ENCODE measurements at regions not wholly inside any gene's neighbourhood (a gene's known extent, or its start where the extent isn't known, plus 50 kb on each side); places are given as distances from the start of the nearest gene placed in this dataset.

DNA sequence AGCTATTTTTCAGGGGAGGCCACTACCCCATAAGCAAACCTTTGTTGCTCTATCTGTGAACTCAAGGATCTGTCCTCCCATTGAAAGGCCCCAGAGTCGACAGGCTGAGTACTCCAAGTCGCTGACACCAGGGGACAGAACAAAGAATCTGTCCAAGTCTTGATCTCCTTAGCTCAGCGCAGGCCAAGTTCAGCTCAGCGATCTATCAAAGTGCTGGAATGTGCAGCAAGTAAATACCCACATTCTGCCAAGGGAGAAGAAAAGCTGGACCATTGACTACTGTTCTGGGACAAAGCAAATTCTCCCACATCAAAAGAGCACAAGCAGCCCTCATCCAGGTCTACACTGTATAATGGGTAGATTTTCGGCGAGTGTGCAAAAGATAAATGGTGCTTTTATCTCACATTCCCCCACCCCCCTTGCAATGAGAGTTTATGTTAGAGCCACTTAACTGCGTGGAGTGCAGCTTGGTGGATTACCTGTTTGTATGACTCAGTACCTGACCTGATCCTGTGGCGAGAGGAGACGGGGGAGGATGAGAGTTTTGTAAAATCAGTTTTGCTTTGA, 391.7 kb upstream of the SGCG start:
- peaks cover 2% of the 10 kb centered on the region; the same call in 1 of the 2 replicates for H3K27me3 Mint-ChIP-seq (ENCODE audit: low read depth)
- no peak overlapping the region for H3K4me3 Mint-ChIP-seq
- Histone ChIP-seq H3K18ac (ENCODE audit: insufficient read length, low read depth, low read length) (no peak overlapping the region), H4K91ac (ENCODE audit: insufficient read length, low read depth, low read length) (no peak overlapping the region), H3K56ac (ENCODE audit: insufficient read length, low read depth, low read length) (no peak overlapping the region), H3K27ac (ENCODE audit: insufficient read length, low read depth, low read length) (no peak overlapping the region), H3K27me3 (ENCODE audit: insufficient read depth, low read length) (no peaks in the 10 kb centered on the region; the same call in 1 of the 2 replicates), H3K79me2 (ENCODE audit: insufficient read depth, low read length) (no peaks in the 10 kb centered on the region), H3K23ac (ENCODE audit: insufficient read length, low read depth, low read length) (no peak overlapping the region), H3K23me2 (ENCODE audit: insufficient read length, low read depth, low read length, poor library complexity, severe bottlenecking) (no peaks in the 10 kb centered on the region), H2BK5ac (ENCODE audit: insufficient read length, low read length) (no peak overlapping the region), H2BK120ac (ENCODE audit: low read depth, low read length, poor library complexity, severe bottlenecking) (no peak overlapping the region), H3K9me3 (ENCODE audit: control insufficient read depth, low read depth, low read length) (no peaks in the 10 kb centered on the region), H3K4me2 (ENCODE audit: insufficient read depth, insufficient read length, low read length) (no peak overlapping the region), H3K4me1 (ENCODE audit: insufficient read depth, low read length) (no peaks in the 10 kb centered on the region), H2BK12ac (ENCODE audit: insufficient read length, low read depth, low read length) (no peak overlapping the region), H3K4ac (ENCODE audit: low read depth, low read length) (no peak overlapping the region), H3T11ph (ENCODE audit: low read length) (no peak overlapping the region), H4K5ac (ENCODE audit: insufficient read length, low read depth, low read length) (no peak overlapping the region), H2AK5ac (ENCODE audit: insufficient read length, low read length) (no peak overlapping the region), H3K79me1 (ENCODE audit: insufficient read depth, low read depth, low read length, poor library complexity, severe bottlenecking) (no peaks in the 10 kb centered on the region), H3K9ac (ENCODE audit: extremely low read depth, insufficient read length, low read length) (no peak overlapping the region), H2BK15ac (ENCODE audit: low read depth, low read length) (no peak overlapping the region), H2BK20ac (ENCODE audit: low read depth, low read length, poor library complexity, severe bottlenecking) (no peak overlapping the region), H4K20me1 (ENCODE audit: control insufficient read depth, insufficient read depth, insufficient read length) (no peaks in the 10 kb centered on the region), H4K8ac (replicated peaks; ENCODE audit: insufficient read length, low read depth, low read length) (no peak overlapping the region), H3K14ac (ENCODE audit: insufficient read depth, low read length) (no peak overlapping the region), H2AFZ (ENCODE audit: low read length) (peak overlapping the region; percentile 10)
- peaks cover 10% of the 10 kb centered on the region in 2 experiments for H3K4me1 Mint-ChIP-seq
- H3K27ac Mint-ChIP-seq = no peak overlapping the region; a peak in 1 of 7 replicates
- WGBS (ENCODE audit: extremely low coverage, insufficient read length, low lambda C conversion rate) = no CpG with 5 or more reads among the region's 9 CpGs
- no peak for DNase-seq
- no peak for TF ChIP-seq CTCF (conservative IDR thresholded peaks at IDR 0.05)
- no peaks in the 10 kb centered on the region; a peak in 1 of 5 replicates for H3K9me3 Mint-ChIP-seq
- H3K36me3 Mint-ChIP-seq (ENCODE audit: insufficient read depth in 1 of 3, low read depth in 3 of 3) = no peaks in the 10 kb centered on the region
